Activated naive CD4-positive, alpha-beta T cell treated with anti-CD3 and anti-CD28 coated beads for 36 hours (primary cell): ENCODE measurements at regions not wholly inside any gene's neighbourhood (a gene's known extent, or its start where the extent isn't known, plus 50 kb on each side); places are given as distances from the start of the nearest gene placed in this dataset.

Source experiments
- CTCF ChIA-PET: fragments of 350-600 bp; sonication (Branson Sonifier 250); formaldehyde crosslinking; loops from one replicate; lab custom pipeline; 2021; ENCODE audit warnings: antibody characterized with exemption; lab: Charles Lee
- DNase-seq: peaks from one replicate; pipeline ENCODE4 v3.0.0-alpha.2; 2020
- H3K27ac Mint-ChIP-seq: one replicate; pipeline ENCODE4 v1.8.0; 2021; ENCODE audit warnings: mild to moderate bottlenecking, mixed read lengths
- H3K27me3 Mint-ChIP-seq: one replicate; pipeline ENCODE4 v1.8.0; 2021; ENCODE audit warnings: low read depth, mixed read lengths
- H3K36me3 Mint-ChIP-seq: one replicate; pipeline ENCODE4 v1.8.0; 2021; ENCODE audit warnings: low read depth, mixed read lengths
- H3K4me1 Mint-ChIP-seq: one replicate; pipeline ENCODE4 v1.8.0; 2021; ENCODE audit warnings: low read depth, mixed read lengths
- H3K4me3 Mint-ChIP-seq: one replicate; pipeline ENCODE4 v1.8.0; 2021; ENCODE audit warnings: mild to moderate bottlenecking, moderate library complexity, mixed read lengths
- H3K9me3 Mint-ChIP-seq: one replicate; pipeline ENCODE4 v1.8.0; 2021; ENCODE audit warnings: mixed read lengths
- intact Hi-C: fragments of 100-400 bp; cut with micrococcal nuclease; formaldehyde crosslinking; loops from one replicate; pipeline ENCODE4 v1.15.1; 2023

DNA sequence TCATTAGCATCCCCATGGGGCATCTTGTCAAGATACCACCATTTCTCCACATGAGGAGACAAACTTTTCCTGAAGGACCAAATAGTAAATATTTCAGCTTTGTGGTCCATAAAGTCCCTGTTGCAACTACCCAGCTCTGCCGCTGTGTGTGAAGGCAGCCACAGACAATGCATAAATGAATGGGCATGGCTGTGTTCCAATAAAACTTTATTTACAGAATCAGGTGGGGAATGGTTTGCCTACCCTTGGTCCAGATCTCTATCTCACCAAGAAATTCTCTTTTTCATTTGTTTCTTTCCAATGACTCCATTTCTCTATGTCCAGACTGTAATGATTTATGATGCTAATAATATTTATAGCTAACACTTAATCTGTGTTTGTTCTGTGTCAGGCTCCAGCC, 409.3 kb upstream of the TBX3 start:
- CTCF ChIA-PET = no interaction called here
- no peak for DNase-seq
- Mint-ChIP-seq H3K4me3 (no peak overlapping the region), H3K36me3 (no peaks in the 10 kb centered on the region), H3K9me3 (peaks cover 3% of the 10 kb centered on the region), H3K4me1 (no peaks in the 10 kb centered on the region), H3K27me3 (peaks cover 2% of the 10 kb centered on the region), H3K27ac (no peak overlapping the region)
- intact Hi-C loops = no loop called here

DNA sequence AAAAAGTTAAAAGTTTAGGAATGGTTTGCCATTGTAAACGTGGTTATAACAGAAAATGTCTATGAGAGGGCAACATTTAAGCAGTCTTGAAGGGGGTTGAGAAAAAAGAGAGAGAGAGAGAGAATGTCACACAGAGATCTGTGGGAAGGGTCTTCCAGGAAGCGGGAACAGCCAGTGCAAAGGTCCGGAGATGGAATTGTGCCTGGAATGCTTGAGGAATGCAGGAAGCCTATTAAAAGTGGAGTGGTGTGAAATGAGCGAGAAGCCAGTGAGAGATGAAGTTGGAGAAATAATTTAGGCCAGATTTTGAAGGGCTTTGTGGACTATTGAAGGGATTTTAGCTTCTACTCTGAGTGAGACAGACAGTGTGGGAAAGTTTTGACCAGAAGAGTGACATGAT, 406.8 kb upstream of the TBX3 start:
- CTCF ChIA-PET = no interaction called here
- no peak overlapping the region for H3K27ac Mint-ChIP-seq
- no peaks in the 10 kb centered on the region for H3K36me3 Mint-ChIP-seq
- no peak overlapping the region for H3K4me3 Mint-ChIP-seq
- no peak for DNase-seq
- no peaks in the 10 kb centered on the region for H3K27me3 Mint-ChIP-seq
- no peaks in the 10 kb centered on the region for H3K9me3 Mint-ChIP-seq
- intact Hi-C loops = no loop called here
- no peaks in the 10 kb centered on the region for H3K4me1 Mint-ChIP-seq

DNA sequence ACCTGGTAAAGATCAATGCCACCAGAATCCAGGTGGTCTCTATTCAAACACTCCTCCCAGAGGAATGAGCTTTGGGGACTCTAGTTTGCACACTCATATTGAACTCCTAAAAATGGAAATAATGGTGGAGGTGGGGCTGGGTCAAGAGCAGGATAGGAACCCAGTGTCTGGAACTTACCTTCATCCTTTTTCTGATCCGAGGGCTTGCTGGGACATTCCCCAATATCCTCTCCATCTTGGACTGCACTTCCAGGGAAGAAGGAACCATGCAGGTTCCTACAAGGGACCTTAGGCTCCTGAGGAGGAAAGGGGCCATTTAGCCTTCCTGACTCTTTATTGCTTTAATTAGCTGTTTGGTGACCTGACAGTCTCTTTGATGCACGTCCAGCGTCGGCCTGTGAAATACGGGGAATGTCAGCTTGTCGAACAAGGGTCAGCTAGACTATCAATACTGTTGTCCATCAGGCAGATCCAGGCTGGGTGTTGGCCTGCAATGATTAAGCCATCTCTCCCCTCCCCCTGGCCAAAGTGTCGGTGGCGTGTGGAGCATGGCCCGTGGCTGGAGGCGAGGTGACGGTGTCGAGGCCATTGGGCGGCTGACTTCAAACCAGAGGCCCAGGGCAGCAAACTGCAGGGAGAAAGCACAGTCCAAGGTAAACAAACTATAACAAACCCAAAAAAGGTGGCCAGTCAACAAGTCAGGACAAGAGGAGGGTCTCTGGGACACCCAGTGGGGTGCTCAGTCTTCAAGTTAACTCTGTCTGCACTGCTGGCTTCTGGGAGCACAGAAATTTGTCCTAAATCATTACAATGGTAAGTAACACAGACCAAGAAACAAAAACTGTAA, 405.2 kb upstream of the TBX3 start:
- Mint-ChIP-seq H3K36me3 (no peaks in the 10 kb centered on the region), H3K27ac (no peak overlapping the region), H3K27me3 (no peaks in the 10 kb centered on the region), H3K9me3 (no peaks in the 10 kb centered on the region), H3K4me3 (no peak overlapping the region), H3K4me1 (no peaks in the 10 kb centered on the region)
- intact Hi-C loops = no loop called here
- no peak for DNase-seq
- CTCF ChIA-PET = no interaction called here

DNA sequence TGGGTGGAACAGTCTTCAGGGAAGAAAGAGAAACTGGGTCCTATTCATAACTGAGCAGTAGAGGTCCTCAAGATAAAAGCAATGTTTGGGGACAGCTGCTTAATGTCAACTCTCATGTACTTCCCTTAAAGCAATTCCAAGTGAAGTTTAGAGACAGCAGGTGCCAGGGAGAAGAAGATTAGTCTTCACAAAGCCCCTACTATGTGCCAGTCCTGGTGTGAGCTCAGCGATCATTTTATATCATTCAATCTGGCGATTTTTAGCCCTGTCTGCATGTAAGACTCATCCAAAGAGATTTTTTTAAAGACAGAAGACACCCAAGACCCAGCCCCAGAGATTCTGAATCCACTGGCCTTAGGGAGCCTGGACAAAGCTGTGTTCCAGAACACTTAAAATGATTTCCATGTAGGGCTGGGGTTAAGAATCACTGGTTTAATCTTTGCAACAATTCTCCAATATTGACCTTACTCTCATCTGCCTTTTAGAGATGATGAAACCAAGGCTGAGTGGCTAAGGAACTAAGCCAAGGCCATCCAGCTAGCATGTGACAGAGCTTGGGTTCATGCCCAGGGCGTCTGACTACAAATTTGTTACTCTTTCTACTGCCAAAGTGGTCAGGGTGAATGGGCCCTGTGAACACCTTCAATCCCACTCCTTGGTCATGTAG, 404.5 kb upstream of the TBX3 start:
- CTCF ChIA-PET = no interaction called here
- Mint-ChIP-seq H3K36me3 (no peaks in the 10 kb centered on the region), H3K27me3 (no peaks in the 10 kb centered on the region), H3K27ac (no peak overlapping the region), H3K4me3 (no peak overlapping the region), H3K9me3 (no peaks in the 10 kb centered on the region), H3K4me1 (no peaks in the 10 kb centered on the region)
- intact Hi-C loops = no loop called here
- DNase-seq = no peak

DNA sequence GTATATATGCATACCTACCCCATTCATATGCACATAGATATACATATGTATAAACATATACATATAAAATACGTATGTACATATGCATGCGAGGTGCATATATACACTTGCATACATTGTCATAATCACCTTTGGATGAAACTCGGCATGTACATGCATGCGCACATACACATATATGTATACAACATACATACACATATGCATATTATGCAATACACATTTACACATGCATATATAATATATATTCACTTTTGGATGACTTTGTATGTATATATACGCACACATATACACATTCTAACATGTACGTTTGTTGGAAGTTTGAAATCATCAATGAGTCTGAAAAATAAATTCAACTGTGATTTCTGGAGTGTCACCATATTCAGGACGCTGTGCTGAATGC, 401.6 kb upstream of the TBX3 start:
- H3K27me3 Mint-ChIP-seq = no peaks in the 10 kb centered on the region
- intact Hi-C loops = no loop called here
- H3K9me3 Mint-ChIP-seq = no peaks in the 10 kb centered on the region
- H3K4me1 Mint-ChIP-seq = no peaks in the 10 kb centered on the region
- CTCF ChIA-PET = no interaction called here
- no peak for DNase-seq
- H3K4me3 Mint-ChIP-seq = no peak overlapping the region
- H3K36me3 Mint-ChIP-seq = no peaks in the 10 kb centered on the region
- H3K27ac Mint-ChIP-seq = no peak overlapping the region

DNA sequence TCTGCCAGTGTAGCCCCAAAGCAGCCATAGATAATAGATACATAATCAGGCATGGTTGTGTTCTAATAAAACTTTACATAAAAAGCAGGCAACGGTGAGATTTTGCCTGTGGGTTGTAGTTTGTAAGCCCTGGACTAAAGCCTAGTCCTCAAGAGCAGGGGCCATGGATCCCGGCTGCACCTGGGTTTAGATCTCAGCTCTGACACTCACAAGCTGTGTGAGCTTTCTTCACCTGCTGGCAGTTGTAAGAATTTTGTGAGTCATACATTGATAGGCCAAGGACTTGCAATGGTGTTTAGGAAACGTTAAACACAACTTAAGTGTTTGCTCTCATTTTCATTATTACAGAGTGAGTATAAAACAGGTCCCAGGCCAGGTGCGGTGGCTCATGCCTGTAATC, 395.8 kb upstream of the TBX3 start:
- H3K4me1 Mint-ChIP-seq = no peaks in the 10 kb centered on the region
- intact Hi-C loops = no loop called here
- CTCF ChIA-PET = no interaction called here
- H3K4me3 Mint-ChIP-seq = no peak overlapping the region
- H3K27ac Mint-ChIP-seq = no peak overlapping the region
- no peaks in the 10 kb centered on the region for H3K36me3 Mint-ChIP-seq
- no peak for DNase-seq
- no peaks in the 10 kb centered on the region for H3K27me3 Mint-ChIP-seq
- peaks cover 9% of the 10 kb centered on the region for H3K9me3 Mint-ChIP-seq

DNA sequence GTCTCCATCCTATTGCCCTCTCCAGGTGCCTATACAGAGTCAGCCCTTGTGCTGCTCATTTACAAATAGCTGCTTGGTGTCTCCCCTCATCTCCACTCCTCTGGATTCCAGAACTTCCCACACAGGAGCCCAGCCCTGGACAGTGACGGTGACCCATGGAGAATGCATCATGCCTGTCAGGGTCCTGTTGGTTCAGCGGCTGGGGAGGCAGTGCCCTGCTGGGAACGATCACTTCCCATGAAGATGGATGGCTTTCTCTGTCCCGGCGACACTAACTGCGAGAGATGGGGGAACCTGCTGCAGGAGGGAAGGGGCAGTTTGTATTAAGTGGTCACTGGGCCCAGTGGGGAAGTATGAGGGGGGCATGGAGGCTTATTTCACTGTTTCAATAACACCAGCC, 395.0 kb upstream of the TBX3 start:
- no peak overlapping the region for H3K27ac Mint-ChIP-seq
- intact Hi-C loops = no loop called here
- CTCF ChIA-PET = no interaction called here
- H3K9me3 Mint-ChIP-seq = peaks cover 9% of the 10 kb centered on the region
- H3K4me1 Mint-ChIP-seq = no peaks in the 10 kb centered on the region
- no peaks in the 10 kb centered on the region for H3K27me3 Mint-ChIP-seq
- no peak overlapping the region for H3K4me3 Mint-ChIP-seq
- H3K36me3 Mint-ChIP-seq = no peaks in the 10 kb centered on the region
- no peak for DNase-seq

DNA sequence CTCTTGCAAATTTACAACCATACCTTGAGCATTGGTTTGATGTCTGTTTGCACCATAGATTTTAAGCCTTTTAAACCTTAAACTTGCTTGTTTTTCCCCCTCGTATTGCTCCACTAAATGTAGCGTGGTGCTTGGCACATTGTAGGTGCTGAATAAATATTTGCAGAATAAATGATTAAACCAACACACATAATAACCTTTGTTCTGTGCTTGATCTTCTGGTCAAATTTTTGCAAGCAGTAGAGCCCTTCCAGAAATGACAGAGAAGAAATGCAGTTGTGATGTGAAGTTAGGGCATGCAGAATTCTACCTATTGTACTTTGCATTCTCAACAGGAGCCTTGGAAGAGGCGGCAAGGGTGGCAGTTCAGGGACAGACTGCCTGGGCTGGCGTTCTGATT, 394.4 kb upstream of the TBX3 start:
- no peak for DNase-seq
- H3K27ac Mint-ChIP-seq = no peak overlapping the region
- no peaks in the 10 kb centered on the region for H3K27me3 Mint-ChIP-seq
- H3K4me1 Mint-ChIP-seq = no peaks in the 10 kb centered on the region
- CTCF ChIA-PET = no interaction called here
- intact Hi-C loops = no loop called here
- no peaks in the 10 kb centered on the region for H3K36me3 Mint-ChIP-seq
- no peak overlapping the region for H3K4me3 Mint-ChIP-seq
- H3K9me3 Mint-ChIP-seq = peaks cover 9% of the 10 kb centered on the region

DNA sequence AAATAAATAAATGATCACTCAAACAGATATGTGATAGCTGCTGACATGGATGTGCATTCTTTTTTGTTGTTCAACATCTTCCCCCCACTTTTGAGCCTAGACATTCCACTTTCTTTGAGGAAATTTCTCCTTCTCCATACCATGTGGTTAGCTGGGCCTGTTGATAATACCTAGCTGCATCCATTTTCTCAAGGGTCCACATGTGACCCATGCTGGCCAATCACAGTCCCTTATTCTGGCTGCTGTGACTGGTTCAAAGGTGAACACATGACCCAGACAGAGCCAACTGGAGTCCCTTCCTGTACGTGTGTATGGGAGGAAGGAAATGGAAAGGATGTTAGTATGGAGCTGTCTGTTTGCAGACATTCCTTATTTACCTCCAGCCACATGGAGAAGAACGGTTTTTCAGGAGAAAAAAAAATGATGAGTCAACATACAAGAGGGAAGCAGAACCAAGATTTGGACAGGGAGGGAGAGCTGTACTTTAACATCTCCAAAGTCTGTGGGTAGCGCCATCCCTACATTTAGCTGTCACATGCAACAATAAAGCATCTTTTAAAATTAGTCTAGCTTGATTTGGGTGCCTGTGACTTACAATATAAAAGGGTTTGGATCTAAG, 391.7 kb upstream of the TBX3 start:
- H3K4me3 Mint-ChIP-seq = no peak overlapping the region
- intact Hi-C loops = no loop called here
- H3K27ac Mint-ChIP-seq = no peak overlapping the region
- no peaks in the 10 kb centered on the region for H3K36me3 Mint-ChIP-seq
- CTCF ChIA-PET = no interaction called here
- H3K4me1 Mint-ChIP-seq = no peaks in the 10 kb centered on the region
- no peak for DNase-seq
- peaks cover 3% of the 10 kb centered on the region for H3K27me3 Mint-ChIP-seq
- H3K9me3 Mint-ChIP-seq = peaks cover 10% of the 10 kb centered on the region

DNA sequence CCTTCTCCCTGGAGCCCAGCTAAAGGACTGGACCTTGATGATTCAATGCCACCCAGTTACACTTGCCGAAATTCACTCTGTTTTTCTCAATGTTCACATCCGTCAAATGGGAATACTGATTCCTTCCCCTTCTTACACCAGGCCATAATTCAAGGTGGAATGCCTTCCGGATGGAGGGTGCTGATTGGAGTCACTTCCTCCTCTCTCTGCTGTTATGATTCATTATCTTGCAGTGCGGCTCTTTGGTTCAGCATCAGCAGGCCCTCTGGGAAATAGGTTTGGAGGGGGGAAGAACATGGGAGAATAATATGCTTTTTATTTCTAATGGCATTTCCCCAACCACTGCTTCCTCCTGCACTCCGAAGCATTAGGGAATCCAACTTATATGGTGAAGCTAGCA, 390.6 kb upstream of the TBX3 start:
- Mint-ChIP-seq H3K36me3 (no peaks in the 10 kb centered on the region), H3K27me3 (peaks cover 3% of the 10 kb centered on the region), H3K9me3 (peaks cover 12% of the 10 kb centered on the region), H3K4me1 (no peaks in the 10 kb centered on the region), H3K27ac (no peak overlapping the region), H3K4me3 (no peak overlapping the region)
- CTCF ChIA-PET = no interaction called here
- intact Hi-C loops = no loop called here
- DNase-seq = no peak

DNA sequence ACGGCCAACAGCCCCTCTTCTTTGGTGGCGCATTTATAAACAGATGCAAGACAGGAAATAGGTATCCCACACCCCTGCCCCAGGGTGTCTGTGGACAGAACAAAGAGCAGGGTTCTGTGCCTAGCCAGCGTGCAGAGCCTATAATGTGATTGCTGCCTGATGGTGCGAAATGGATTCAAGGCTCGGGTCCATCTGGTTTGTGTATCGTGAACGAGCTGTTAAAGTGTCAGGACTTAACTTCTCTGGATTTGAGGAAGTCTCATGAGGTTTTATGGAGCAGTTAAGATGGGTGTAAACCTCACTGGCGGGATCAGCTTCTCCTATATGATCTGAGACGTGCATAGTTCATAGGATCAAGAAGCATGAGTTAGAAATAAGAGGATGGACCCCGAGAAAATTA, 388.7 kb upstream of the TBX3 start:
- peaks cover 3% of the 10 kb centered on the region for H3K27me3 Mint-ChIP-seq
- no peaks in the 10 kb centered on the region for H3K4me1 Mint-ChIP-seq
- CTCF ChIA-PET = no interaction called here
- H3K27ac Mint-ChIP-seq = no peak overlapping the region
- no peaks in the 10 kb centered on the region for H3K36me3 Mint-ChIP-seq
- no peak for DNase-seq
- no peak overlapping the region for H3K4me3 Mint-ChIP-seq
- H3K9me3 Mint-ChIP-seq = peaks cover 12% of the 10 kb centered on the region
- intact Hi-C loops = no loop called here

DNA sequence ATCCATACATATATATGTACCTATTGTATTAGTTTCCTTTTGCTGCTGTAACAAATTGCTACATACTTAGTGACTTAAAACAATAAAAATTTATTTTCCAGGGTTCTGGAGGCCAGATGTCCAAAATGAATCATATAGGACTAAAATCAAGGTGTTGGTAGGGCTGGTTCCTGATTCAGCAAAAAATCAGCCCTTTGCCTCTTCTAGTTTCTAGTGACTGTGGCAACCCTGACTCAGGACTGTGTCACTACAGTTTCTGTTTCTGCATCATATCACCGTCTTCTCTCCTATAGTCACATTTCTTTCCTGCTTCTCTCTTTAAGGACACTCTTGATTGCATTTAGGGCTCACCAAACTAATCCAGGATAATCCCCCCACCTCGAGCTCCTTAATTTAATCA, 386.3 kb upstream of the TBX3 start:
- Mint-ChIP-seq H3K36me3 (no peaks in the 10 kb centered on the region), H3K9me3 (peaks cover 4% of the 10 kb centered on the region), H3K27ac (no peak overlapping the region), H3K4me1 (no peaks in the 10 kb centered on the region), H3K27me3 (peaks cover 3% of the 10 kb centered on the region), H3K4me3 (no peak overlapping the region)
- intact Hi-C loops = no loop called here
- CTCF ChIA-PET = no interaction called here
- no peak for DNase-seq

DNA sequence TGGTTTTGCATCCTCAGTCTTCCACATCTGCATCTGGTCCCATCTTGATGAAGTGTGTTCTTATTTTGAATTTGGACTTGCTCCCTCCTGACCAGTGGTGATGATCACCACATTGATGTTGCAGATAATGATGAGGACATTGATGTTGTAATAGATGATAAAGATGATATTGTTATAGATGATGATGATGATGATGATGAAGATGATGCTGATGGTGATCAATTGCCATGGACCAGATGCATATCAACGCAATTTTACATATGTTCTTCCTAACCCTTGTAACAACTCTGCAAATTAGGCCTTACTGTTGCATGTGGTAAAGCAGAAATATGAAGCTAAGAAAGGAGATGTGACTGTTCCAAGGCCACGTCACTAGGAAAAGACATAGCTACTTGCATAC, 380.3 kb upstream of the TBX3 start:
- CTCF ChIA-PET = no interaction called here
- no peak overlapping the region for H3K27ac Mint-ChIP-seq
- H3K27me3 Mint-ChIP-seq = no peaks in the 10 kb centered on the region
- no peaks in the 10 kb centered on the region for H3K9me3 Mint-ChIP-seq
- H3K36me3 Mint-ChIP-seq = no peaks in the 10 kb centered on the region
- no peak overlapping the region for H3K4me3 Mint-ChIP-seq
- H3K4me1 Mint-ChIP-seq = no peaks in the 10 kb centered on the region
- DNase-seq = no peak
- intact Hi-C loops = no loop called here
